ENCODE measurements at regions not wholly inside any gene's neighbourhood (a gene's known extent, or its start where the extent isn't known, plus 50 kb on each side); places are given as distances from the start of the nearest gene placed in this dataset.

- TF ChIP-seq, protein P1, sequence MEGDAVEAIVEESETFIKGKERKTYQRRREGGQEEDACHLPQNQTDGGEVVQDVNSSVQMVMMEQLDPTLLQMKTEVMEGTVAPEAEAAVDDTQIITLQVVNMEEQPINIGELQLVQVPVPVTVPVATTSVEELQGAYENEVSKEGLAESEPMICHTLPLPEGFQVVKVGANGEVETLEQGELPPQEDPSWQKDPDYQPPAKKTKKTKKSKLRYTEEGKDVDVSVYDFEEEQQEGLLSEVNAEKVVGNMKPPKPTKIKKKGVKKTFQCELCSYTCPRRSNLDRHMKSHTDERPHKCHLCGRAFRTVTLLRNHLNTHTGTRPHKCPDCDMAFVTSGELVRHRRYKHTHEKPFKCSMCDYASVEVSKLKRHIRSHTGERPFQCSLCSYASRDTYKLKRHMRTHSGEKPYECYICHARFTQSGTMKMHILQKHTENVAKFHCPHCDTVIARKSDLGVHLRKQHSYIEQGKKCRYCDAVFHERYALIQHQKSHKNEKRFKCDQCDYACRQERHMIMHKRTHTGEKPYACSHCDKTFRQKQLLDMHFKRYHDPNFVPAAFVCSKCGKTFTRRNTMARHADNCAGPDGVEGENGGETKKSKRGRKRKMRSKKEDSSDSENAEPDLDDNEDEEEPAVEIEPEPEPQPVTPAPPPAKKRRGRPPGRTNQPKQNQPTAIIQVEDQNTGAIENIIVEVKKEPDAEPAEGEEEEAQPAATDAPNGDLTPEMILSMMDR (IDR thresholded peaks at IDR 0.05), result no peak
- no peak for TF ChIP-seq POLR2A (IDR thresholded peaks at IDR 0.05)
Measured at GRCh38 chr20:39318911-39319310, 356.8 kb downstream of the DHX35 start.

Data from body of pancreas (tissue), 4 donors.